ENCODE measurements at regions not wholly inside any gene's neighbourhood (a gene's known extent, or its start where the extent isn't known, plus 50 kb on each side); places are given as distances from the start of the nearest gene placed in this dataset.

DNA sequence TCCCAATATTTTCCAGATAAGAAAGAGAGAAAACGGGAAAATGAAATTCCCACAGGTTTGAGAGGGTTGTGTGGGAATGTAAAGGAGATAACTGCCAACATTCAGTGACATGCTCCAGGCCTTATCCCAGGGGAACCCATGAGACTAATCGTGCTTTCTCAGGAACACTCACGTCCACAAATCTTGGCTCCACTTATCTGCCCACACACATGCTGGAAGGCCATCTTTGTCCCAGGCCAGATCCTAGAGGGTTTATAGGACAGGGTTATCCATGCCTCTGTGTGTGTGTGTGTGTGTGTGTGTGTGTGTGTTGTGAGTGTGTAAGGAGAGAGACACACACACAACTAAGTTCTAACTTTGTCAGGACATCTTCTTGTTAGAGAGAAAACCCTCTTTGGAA lies 182.2 kb upstream of the E2F7 start (continued):
- TF ChIP-seq NFE2L1 (tag; IDR thresholded peaks at IDR 0.05; ENCODE audit: borderline replicate concordance, low read depth): no peak
- no peak for TF ChIP-seq TAF15 (IDR thresholded peaks at IDR 0.05; ENCODE audit: low read depth, low read length)

DNA sequence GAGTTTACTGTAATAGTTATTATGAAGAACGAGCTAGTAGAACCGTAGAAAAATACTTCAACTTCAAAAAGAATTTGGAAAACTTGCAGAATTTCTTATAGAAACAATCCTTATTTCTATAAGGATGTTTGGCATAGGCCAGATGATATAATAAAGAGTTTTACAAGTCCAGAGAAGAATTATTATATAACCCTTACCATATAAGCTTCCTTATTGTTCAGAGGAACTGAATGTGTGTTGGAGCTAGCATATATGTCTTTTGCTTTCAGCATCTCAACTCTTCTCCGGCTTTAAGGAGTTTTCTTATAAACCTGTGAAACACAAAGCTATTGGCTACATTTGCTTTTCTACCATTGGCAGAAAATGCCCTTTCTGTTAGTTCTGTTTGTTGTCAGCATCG lies 178.0 kb upstream of the E2F7 start:
- H3K4me1 ChIP-seq (replicated peaks in 1 of 2; ENCODE audit: control insufficient read depth in 2 of 2, insufficient read depth in 2 of 2, low read length in 2 of 2): no peaks in the 10 kb centered on the region
- H2AFZ ChIP-seq (ENCODE audit: low read depth, low read length): no peak overlapping the region
- intact Hi-C loops (cut with micrococcal nuclease): no loop called here
- H3K9ac ChIP-seq (ENCODE audit: insufficient read depth in 1 of 2, low read depth in 2 of 2, low read length in 2 of 2): no peak overlapping the region
- no peaks in the 10 kb centered on the region for H3K27me3 ChIP-seq (ENCODE audit: control insufficient read depth in 2 of 2, insufficient read depth in 2 of 2, low read length in 2 of 2)
- DNase-seq (ENCODE audit: extremely low read depth in 1 of 4, low spot score in 3 of 4): no peak
- POLR2A ChIA-PET: interaction anchor here (0.7 kb wide), 2 partner anchors 15 to 449 kb away, joined by 3 to 4 read pairs; no protein-coding TSS in a partner anchor
- no peak overlapping the region for H3K4me3 ChIP-seq
- no peaks in the 10 kb centered on the region for H3K36me3 ChIP-seq (ENCODE audit: control insufficient read depth, insufficient read depth, low read length)
- H4K20me1 ChIP-seq (replicated peaks; ENCODE audit: control insufficient read depth, insufficient read depth, low read length): no peaks in the 10 kb centered on the region
- no peaks in the 10 kb centered on the region for H3K9me1 ChIP-seq (ENCODE audit: control insufficient read depth, insufficient read depth, low read length)
- H3K79me2 ChIP-seq (ENCODE audit: control insufficient read depth, insufficient read depth, low read length): no peaks in the 10 kb centered on the region
- no peak overlapping the region for H3K27ac ChIP-seq (ENCODE audit: extremely low read depth, low read depth, low read length)
- ATAC-seq: no peak
- no peaks in the 10 kb centered on the region for H3K9me3 ChIP-seq (replicated peaks; ENCODE audit: control insufficient read depth, insufficient read depth, low read depth, low read length)
- FAIRE-seq: no peak
- no peak overlapping the region for H3K4me2 ChIP-seq (ENCODE audit: insufficient read depth, low read length)
- in situ Hi-C loops (cut with MboI): no loop called here
- 0% methylated on average over 4 of the region's 4 CpGs for WGBS (ENCODE audit: insufficient coverage, low coverage, missing lambda C conversion rate)
- BruUV-seq (replicated peaks): no TSS peak
- CTCF ChIA-PET (ENCODE audit: low intra/inter-chr PET ratio): no interaction called here
- TF ChIP-seq FOXA1 (IDR thresholded peaks at IDR 0.05; ENCODE audit: borderline replicate concordance) (no peak), PTRF (tag; IDR thresholded peaks at IDR 0.05) (no peak), ATF3 (IDR thresholded peaks at IDR 0.05) (no peak), ATF3 (CRISPR knock-in tag; conservative IDR thresholded peaks at IDR 0.05) (no peak), MECOM (CRISPR knock-in tag; IDR thresholded peaks at IDR 0.05) (no peak), SRSF1 (IDR thresholded peaks at IDR 0.05; ENCODE audit: low read depth, low read length) (no peak), IRF2 (CRISPR knock-in tag; IDR thresholded peaks at IDR 0.05) (no peak), HDAC1 (IDR thresholded peaks at IDR 0.05) (no peak), POLR3A (IDR thresholded peaks at IDR 0.05; ENCODE audit: borderline replicate concordance, extremely low read depth, insufficient read depth, insufficient read length) (no peak), ZNF121 (CRISPR knock-in tag; conservative IDR thresholded peaks at IDR 0.05) (no peak), EHMT2 (IDR thresholded peaks at IDR 0.05) (no peak), TCF7L2 (IDR thresholded peaks at IDR 0.05; ENCODE audit: low read depth, low read length) (no peak), PHTF2 (CRISPR knock-in tag; IDR thresholded peaks at IDR 0.05) (no peak), ZNF124 (CRISPR knock-in tag; IDR thresholded peaks at IDR 0.05) (no peak), MEF2D (tag; conservative IDR thresholded peaks at IDR 0.05; ENCODE audit: low read depth) (no peak)
- TF ChIP-seq, protein P1, sequence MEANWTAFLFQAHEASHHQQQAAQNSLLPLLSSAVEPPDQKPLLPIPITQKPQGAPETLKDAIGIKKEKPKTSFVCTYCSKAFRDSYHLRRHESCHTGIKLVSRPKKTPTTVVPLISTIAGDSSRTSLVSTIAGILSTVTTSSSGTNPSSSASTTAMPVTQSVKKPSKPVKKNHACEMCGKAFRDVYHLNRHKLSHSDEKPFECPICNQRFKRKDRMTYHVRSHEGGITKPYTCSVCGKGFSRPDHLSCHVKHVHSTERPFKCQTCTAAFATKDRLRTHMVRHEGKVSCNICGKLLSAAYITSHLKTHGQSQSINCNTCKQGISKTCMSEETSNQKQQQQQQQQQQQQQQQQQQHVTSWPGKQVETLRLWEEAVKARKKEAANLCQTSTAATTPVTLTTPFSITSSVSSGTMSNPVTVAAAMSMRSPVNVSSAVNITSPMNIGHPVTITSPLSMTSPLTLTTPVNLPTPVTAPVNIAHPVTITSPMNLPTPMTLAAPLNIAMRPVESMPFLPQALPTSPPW (CRISPR knock-in tag; IDR thresholded peaks at IDR 0.05): no peak
